GM19193 (cell line): ENCODE measurements at regions not wholly inside any gene's neighbourhood (a gene's known extent, or its start where the extent isn't known, plus 50 kb on each side); places are given as distances from the start of the nearest gene placed in this dataset.

ENCODE experiments used
- POLR2A ChIP-seq: IDR thresholded peaks from 4 replicates; pipeline ENCODE4 v1.6.1; 2011; ENCODE audit not compliant: insufficient read depth, insufficient read length; ENCODE audit errors: extremely low read depth

GRCh38 chr4:3836756-3837601 lies 70.8 kb downstream of the ADRA2C start:
- no peak for TF ChIP-seq POLR2A

- no peak for TF ChIP-seq POLR2A
Observed at GRCh38 chr4:3838437-3839380, 72.5 kb downstream of the ADRA2C start.

- no peak for TF ChIP-seq POLR2A
Observed at GRCh38 chr4:3845094-3845743, 79.0 kb downstream of the ADRA2C start.

GRCh38 chr4:3845744-3846429 lies 79.7 kb downstream of the ADRA2C start:
- no peak for TF ChIP-seq POLR2A

GRCh38 chr4:3847211-3847940 lies 81.2 kb downstream of the ADRA2C start:
- TF ChIP-seq POLR2A = no peak

- TF ChIP-seq POLR2A = no peak
Observed at GRCh38 chr4:3848323-3848722, 82.1 kb downstream of the ADRA2C start.

- no peak for TF ChIP-seq POLR2A
Observed at GRCh38 chr4:3849140-3849539, 83.0 kb downstream of the ADRA2C start.

GRCh38 chr4:3850128-3850527 lies 83.9 kb downstream of the ADRA2C start:
- TF ChIP-seq POLR2A = no peak

- no peak for TF ChIP-seq POLR2A
Observed at GRCh38 chr4:3851211-3851610, 85.0 kb downstream of the ADRA2C start.

GRCh38 chr4:3851881-3852280 lies 85.7 kb downstream of the ADRA2C start:
- TF ChIP-seq POLR2A = no peak

- no peak for TF ChIP-seq POLR2A
Observed at GRCh38 chr4:3852309-3852708, 86.1 kb downstream of the ADRA2C start.

GRCh38 chr4:3852711-3853110 lies 86.5 kb downstream of the ADRA2C start:
- no peak for TF ChIP-seq POLR2A

- TF ChIP-seq POLR2A = no peak
Observed at GRCh38 chr4:3853388-3854035, 87.3 kb downstream of the ADRA2C start.

GRCh38 chr4:3854661-3855060 lies 88.5 kb downstream of the ADRA2C start:
- no peak for TF ChIP-seq POLR2A

- TF ChIP-seq POLR2A = no peak
Observed at GRCh38 chr4:3855646-3856045, 89.5 kb downstream of the ADRA2C start.
